T1000 (cell line): ENCODE measurements at regions not wholly inside any gene's neighbourhood (a gene's known extent, or its start where the extent isn't known, plus 50 kb on each side); places are given as distances from the start of the nearest gene placed in this dataset.
"Not testable (repeated sequence)": the region's sequence is repeated elsewhere in the genome, so short reads cannot be mapped to it uniquely, and the experiment has no call there.

Source experiments
- DNase-seq: peaks from one replicate; lab custom pipeline; 2025; ENCODE audit warnings: mixed read lengths; lab: John Stamatoyannopoulos, UW

DNA sequence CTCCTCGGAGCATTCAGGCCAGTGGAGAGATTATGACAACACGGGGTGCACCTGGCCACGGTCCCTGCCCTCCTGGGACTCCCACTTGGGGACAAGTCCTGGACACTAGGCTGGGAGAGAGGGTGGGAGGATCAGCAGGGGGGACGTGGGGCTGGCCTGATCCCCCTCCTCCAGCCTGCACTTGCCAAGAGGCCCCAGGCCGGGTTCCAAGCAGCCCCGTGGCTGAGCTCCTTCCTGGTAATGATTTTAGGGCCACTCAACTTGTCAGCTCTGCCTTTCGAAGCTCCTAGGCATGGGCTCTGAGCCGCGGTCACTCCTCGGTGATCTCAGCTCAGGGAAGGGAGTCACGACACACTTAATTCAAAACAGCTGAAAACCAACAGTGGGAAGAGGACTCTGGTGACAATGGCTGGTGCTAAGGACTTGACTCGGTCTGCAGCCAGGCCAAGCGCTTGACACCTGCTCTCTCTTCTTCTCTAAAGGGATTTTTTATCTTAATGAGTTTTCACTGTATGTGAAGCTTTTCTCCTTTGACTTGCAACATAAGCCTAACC, 161.7 kb downstream of the BMP7 start:
- DNase-seq, result no peak

DNA sequence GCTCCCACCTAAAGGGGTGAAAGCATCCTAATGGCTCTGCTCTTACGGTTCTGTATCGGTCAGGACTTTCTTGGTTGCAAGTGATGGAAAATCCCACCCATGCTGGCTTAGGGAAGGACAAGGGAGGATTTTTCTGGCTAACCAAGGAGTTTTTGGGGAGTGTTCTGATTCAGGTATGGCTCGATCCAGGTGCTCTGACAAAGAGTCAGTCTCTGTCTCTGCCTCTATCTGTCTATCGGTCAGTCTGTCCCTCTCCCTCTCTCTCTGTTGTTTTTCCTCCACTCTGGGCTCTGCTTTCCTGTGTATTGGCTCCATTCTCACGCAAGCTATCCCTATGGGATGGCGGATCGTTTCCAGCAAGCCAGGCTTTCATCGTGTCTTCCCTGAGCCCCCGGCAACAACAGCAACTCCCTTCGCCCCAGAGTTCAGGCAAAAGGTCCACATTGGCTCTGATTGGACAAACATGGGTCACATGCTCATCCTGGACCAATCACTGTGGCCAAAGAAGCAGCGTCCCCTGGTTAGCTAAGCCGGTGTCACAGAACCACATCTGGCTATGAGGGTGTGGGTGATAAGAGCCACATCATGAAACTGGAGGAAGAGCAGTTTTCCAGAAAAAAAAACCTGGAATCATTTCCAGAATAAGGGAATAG, 160.3 kb downstream of the BMP7 start:
- no peak for DNase-seq

GRCh38 chr20:57106692-57107091, 159.7 kb downstream of the BMP7 start:
- DNase-seq, result no peak

- no peak for DNase-seq
These were observed 159.2 kb downstream of the BMP7 start for GRCh38 chr20:57107208-57107607.

DNA sequence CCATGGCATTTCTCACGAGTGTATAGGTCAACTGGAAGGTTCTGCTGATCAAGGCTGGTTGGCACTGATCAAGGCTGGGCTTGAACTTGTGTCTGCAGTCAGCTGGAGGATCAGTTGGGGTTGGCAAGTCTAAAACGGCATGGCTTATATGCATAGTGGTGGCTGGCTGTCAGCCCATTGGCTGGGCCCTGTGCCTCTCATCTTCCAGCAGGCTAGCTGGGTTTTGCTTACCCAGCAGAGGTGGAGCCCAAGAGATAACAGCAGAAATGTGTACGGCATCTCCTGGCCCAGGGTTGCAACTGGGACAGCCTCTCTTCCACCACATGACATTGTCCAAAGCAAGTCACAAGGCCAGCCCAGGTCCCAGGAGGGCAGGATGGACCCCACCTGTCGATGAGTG, 158.2 kb downstream of the BMP7 start:
- no peak for DNase-seq

DNA sequence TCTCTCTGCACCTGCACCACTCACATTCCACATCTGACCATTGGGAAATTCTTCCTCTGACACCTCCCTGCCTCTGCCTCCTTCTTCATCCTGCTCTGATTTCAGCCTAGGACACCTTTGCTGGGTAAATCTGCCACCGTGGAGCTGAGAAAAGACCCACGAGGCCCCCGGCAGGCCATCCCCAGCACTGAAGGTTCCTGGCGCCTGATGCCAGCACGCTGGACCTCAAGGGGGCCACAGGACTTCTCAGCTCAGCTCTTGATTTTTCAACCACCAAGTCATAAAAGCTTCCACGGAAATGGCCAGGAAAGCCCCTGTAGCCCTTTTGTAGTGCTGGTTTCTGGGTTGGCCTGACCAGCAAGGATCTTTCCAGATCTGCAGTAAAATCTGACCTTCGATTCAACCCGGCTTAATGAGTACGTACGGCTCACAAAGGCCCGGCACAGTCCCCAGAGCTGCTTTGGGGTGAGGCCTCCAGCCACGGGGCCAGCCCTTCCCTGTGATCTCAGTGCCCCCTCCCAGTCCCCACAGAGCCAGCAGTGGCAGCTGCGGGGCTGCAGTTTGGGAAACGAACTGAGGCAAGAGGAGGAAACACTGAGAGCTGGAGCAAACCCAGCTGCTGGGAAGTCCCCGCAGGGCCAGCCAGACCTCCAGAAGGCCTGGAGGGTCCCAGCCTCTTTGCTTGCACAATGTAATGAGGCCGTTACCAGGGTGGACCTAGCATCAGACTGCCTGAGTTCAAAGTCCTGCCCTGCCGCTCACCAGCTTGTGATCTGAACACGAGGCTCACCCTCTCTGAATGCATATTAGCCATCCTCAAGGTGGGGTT, 157.5 kb downstream of the BMP7 start:
- DNase-seq, result no peak

- no peak for DNase-seq
These were observed 156.9 kb downstream of the BMP7 start for GRCh38 chr20:57109571-57109953.

- not testable (repeated sequence) for DNase-seq
These were observed 156.1 kb downstream of the BMP7 start for GRCh38 chr20:57110121-57111027.

- DNase-seq, result no peak
These were observed 155.4 kb downstream of the BMP7 start for GRCh38 chr20:57111028-57111373.

GRCh38 chr20:57112448-57112847, 154.0 kb downstream of the BMP7 start:
- no peak for DNase-seq

GRCh38 chr20:57114290-57115005, 152.0 kb downstream of the BMP7 start:
- no peak for DNase-seq

DNA sequence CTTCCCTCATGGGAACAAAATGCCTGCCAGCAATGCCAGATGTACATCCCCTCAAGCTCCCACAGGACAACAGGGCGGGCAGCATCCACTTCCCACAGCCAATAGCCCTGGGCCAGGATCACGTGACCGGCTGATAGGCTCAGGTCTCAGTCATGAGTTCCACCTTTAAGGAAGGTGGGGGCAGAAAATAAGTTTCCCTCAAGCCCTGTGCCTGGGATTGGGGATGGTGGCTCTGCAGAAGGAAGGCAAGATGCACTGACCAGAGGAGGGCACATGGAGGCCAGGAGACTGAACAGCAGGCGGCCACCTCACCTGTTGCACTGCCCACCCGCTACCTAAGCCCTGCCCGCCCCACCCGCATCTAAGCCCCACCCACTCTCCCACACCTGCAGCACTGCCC, 149.1 kb downstream of the BMP7 start:
- DNase-seq, result no peak

DNA sequence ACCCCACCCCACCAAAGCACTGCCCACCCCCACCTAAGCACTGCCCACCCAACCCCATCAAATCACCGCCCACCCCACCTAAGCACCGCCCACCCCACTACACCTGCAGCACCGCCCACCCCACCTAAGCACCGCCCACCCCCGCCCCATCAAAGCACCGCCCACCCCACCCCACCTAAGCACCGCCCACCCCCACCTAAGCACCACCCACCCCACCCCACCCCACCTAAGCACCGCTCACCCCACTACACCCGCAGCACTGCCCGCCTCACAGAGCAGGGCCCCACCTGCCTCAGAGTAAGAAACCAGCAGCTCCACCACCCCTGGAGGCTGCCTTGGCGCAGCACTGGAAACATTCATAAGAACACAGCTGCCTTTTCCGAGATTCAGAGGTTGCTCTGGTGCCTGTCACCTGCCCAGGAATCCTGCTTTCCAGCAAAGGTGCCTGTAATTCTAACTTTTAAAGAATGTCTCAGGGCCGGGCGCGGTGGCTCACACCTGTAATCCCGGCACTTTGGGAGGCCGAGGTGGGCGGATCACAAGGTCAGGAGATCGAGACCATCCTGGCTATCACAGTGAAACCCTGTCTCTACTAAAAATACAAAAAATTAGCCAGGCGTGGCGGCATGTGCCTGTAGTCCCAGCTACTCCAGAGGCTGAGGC, 148.2 kb downstream of the BMP7 start:
- no peak for DNase-seq
